Activated T-helper 2 cell treated with anti-CD3 and anti-CD28 coated beads, Interferon-gamma antibody, Interleukin-2, Interleukin-4, amounts not matched to agents 10 μg/mL and 5 μg/mL and 100 μg/mL, durations not matched to agents 14 hours and 24 hours and 36 hours (primary cell): ENCODE measurements at regions not wholly inside any gene's neighbourhood (a gene's known extent, or its start where the extent isn't known, plus 50 kb on each side); places are given as distances from the start of the nearest gene placed in this dataset.
A peak's percentile ranks its signal among the peaks of the same experiment; 100 is the strongest.
"Not testable (repeated sequence)": the region's sequence is repeated elsewhere in the genome, so short reads cannot be mapped to it uniquely, and the experiment has no call there.

Experiments
- DNase-seq: peaks from one replicate; pipeline ENCODE4 v3.0.0; 2021; ENCODE audit warnings: low spot score
- H3K27ac Mint-ChIP-seq: one replicate; pipeline ENCODE4 v1.8.0; 2021; ENCODE audit warnings: mixed read lengths
- H3K27me3 Mint-ChIP-seq: one replicate; pipeline ENCODE4 v1.8.0; 2021; ENCODE audit warnings: low read depth, mixed read lengths
- H3K36me3 Mint-ChIP-seq: one replicate; pipeline ENCODE4 v1.8.0; 2021; ENCODE audit warnings: low read depth, mixed read lengths
- H3K4me1 Mint-ChIP-seq: one replicate; pipeline ENCODE4 v1.8.0; 2021; ENCODE audit warnings: low read depth, mixed read lengths
- H3K4me3 Mint-ChIP-seq: one replicate; pipeline ENCODE4 v1.8.0; 2021; ENCODE audit warnings: low read depth, mild to moderate bottlenecking, moderate library complexity, mixed read lengths
- H3K9me3 Mint-ChIP-seq: one replicate; pipeline ENCODE4 v1.8.0; 2021; ENCODE audit warnings: mixed read lengths
- intact Hi-C: fragments of 100-400 bp; cut with micrococcal nuclease; formaldehyde crosslinking; loops from one replicate; pipeline ENCODE4 v1.15.1; 2023

- Mint-ChIP-seq H3K4me1 (peaks cover 39% of the 10 kb centered on the region), H3K27me3 (peaks cover 15% of the 10 kb centered on the region)
- not testable (repeated sequence) for H3K4me3 Mint-ChIP-seq, DNase-seq, H3K9me3 Mint-ChIP-seq, H3K36me3 Mint-ChIP-seq, H3K27ac Mint-ChIP-seq
- intact Hi-C loops: loop anchor here (5.0 kb wide), 2 partner anchors 139 to 166 kb away; no protein-coding TSS in a partner anchor
Measured at GRCh38 chr12:75643119-75643518, 131.7 kb upstream of the KRR1 start.

GRCh38 chr12:75642226-75642625 lies 130.8 kb upstream of the KRR1 start:
- Mint-ChIP-seq H3K36me3 (no peaks in the 10 kb centered on the region), H3K4me1 (peaks cover 39% of the 10 kb centered on the region), H3K27ac (no peak overlapping the region), H3K9me3 (no peaks in the 10 kb centered on the region), H3K27me3 (peaks cover 12% of the 10 kb centered on the region), H3K4me3 (no peak overlapping the region)
- intact Hi-C loops: loop anchor here (1.0 to 5.0 kb wide), 3 partner anchors 140 to 443 kb away; no protein-coding TSS in a partner anchor
- no peak for DNase-seq

- Mint-ChIP-seq H3K27ac (peak overlapping the region; percentile 76), H3K27me3 (peaks cover 12% of the 10 kb centered on the region), H3K4me3 (no peak overlapping the region), H3K36me3 (no peaks in the 10 kb centered on the region), H3K4me1 (peaks cover 46% of the 10 kb centered on the region), H3K9me3 (no peaks in the 10 kb centered on the region)
- DNase-seq: peak; percentile 27
- intact Hi-C loops: loop anchor here (1.0 to 5.0 kb wide), 8 partner anchors 14 to 392 kb away; no protein-coding TSS in a partner anchor
Measured at GRCh38 chr12:75641031-75641780, 129.8 kb upstream of the KRR1 start.

- no peak overlapping the region for H3K27ac Mint-ChIP-seq
- DNase-seq: no peak
- H3K4me1 Mint-ChIP-seq: peaks cover 57% of the 10 kb centered on the region
- no peaks in the 10 kb centered on the region for H3K9me3 Mint-ChIP-seq
- H3K4me3 Mint-ChIP-seq: no peak overlapping the region
- H3K36me3 Mint-ChIP-seq: no peaks in the 10 kb centered on the region
- intact Hi-C loops: loop anchor here (5.0 kb wide), 3 partner anchors 111 to 919 kb away; partner anchors contain the start of gene OSBPL8
- H3K27me3 Mint-ChIP-seq: no peaks in the 10 kb centered on the region
Measured at GRCh38 chr12:75638792-75639191, 127.4 kb upstream of the KRR1 start.

- peak overlapping the region; percentile 54 for H3K27ac Mint-ChIP-seq
- peaks cover 3% of the 10 kb centered on the region for H3K27me3 Mint-ChIP-seq
- no peak for DNase-seq
- no peak overlapping the region for H3K4me3 Mint-ChIP-seq
- intact Hi-C loops: loop anchor here (1.0 to 5.0 kb wide), 4 partner anchors 109 to 921 kb away; partner anchors contain the start of gene OSBPL8
- peaks cover 46% of the 10 kb centered on the region for H3K4me1 Mint-ChIP-seq
- H3K9me3 Mint-ChIP-seq: no peaks in the 10 kb centered on the region
- no peaks in the 10 kb centered on the region for H3K36me3 Mint-ChIP-seq
Measured at GRCh38 chr12:75636607-75637006, 125.2 kb upstream of the KRR1 start.

- Mint-ChIP-seq H3K27ac (peak overlapping the region; percentile 54), H3K4me3 (no peak overlapping the region), H3K9me3 (no peaks in the 10 kb centered on the region), H3K36me3 (no peaks in the 10 kb centered on the region), H3K27me3 (peaks cover 3% of the 10 kb centered on the region), H3K4me1 (peaks cover 38% of the 10 kb centered on the region)
- intact Hi-C loops: loop anchor here (1.0 to 5.0 kb wide), 5 partner anchors 109 to 921 kb away; partner anchors contain the start of gene OSBPL8
- DNase-seq: no peak
Measured at GRCh38 chr12:75635606-75636444, 124.4 kb upstream of the KRR1 start.

- Mint-ChIP-seq H3K4me1 (peaks cover 30% of the 10 kb centered on the region), H3K4me3 (no peak overlapping the region), H3K9me3 (no peaks in the 10 kb centered on the region), H3K27me3 (peaks cover 7% of the 10 kb centered on the region), H3K27ac (peak overlapping the region; percentile 54), H3K36me3 (no peaks in the 10 kb centered on the region)
- intact Hi-C loops: loop anchor here (1.0 to 5.0 kb wide), 4 partner anchors 107 to 923 kb away; partner anchors contain the start of gene OSBPL8
- DNase-seq: no peak
Measured at GRCh38 chr12:75634244-75635222, 123.1 kb upstream of the KRR1 start.

GRCh38 chr12:75633789-75634188 lies 122.4 kb upstream of the KRR1 start:
- intact Hi-C loops: no loop called here
- Mint-ChIP-seq H3K36me3 (no peaks in the 10 kb centered on the region), H3K27ac (no peak overlapping the region), H3K27me3 (peaks cover 14% of the 10 kb centered on the region), H3K4me1 (peaks cover 28% of the 10 kb centered on the region), H3K4me3 (no peak overlapping the region), H3K9me3 (no peaks in the 10 kb centered on the region)
- DNase-seq: no peak

GRCh38 chr12:75632442-75632841 lies 121.0 kb upstream of the KRR1 start:
- intact Hi-C loops: no loop called here
- Mint-ChIP-seq H3K27me3 (peaks cover 14% of the 10 kb centered on the region), H3K9me3 (no peaks in the 10 kb centered on the region), H3K4me1 (peaks cover 28% of the 10 kb centered on the region), H3K4me3 (no peak overlapping the region), H3K27ac (no peak overlapping the region), H3K36me3 (no peaks in the 10 kb centered on the region)
- no peak for DNase-seq

GRCh38 chr12:75631831-75632230 lies 120.4 kb upstream of the KRR1 start:
- peaks cover 26% of the 10 kb centered on the region for H3K4me1 Mint-ChIP-seq
- H3K4me3 Mint-ChIP-seq: no peak overlapping the region
- H3K36me3 Mint-ChIP-seq: no peaks in the 10 kb centered on the region
- DNase-seq: no peak
- peaks cover 18% of the 10 kb centered on the region for H3K27me3 Mint-ChIP-seq
- intact Hi-C loops: no loop called here
- H3K27ac Mint-ChIP-seq: no peak overlapping the region
- no peaks in the 10 kb centered on the region for H3K9me3 Mint-ChIP-seq

GRCh38 chr12:75630091-75630490 lies 118.7 kb upstream of the KRR1 start:
- Mint-ChIP-seq H3K9me3 (no peaks in the 10 kb centered on the region), H3K27ac (no peak overlapping the region), H3K4me3 (no peak overlapping the region), H3K27me3 (peaks cover 22% of the 10 kb centered on the region), H3K4me1 (peaks cover 9% of the 10 kb centered on the region), H3K36me3 (no peaks in the 10 kb centered on the region)
- DNase-seq: no peak
- intact Hi-C loops: no loop called here

- Mint-ChIP-seq H3K4me1 (peaks cover 1% of the 10 kb centered on the region), H3K27ac (no peak overlapping the region), H3K27me3 (peaks cover 22% of the 10 kb centered on the region), H3K36me3 (no peaks in the 10 kb centered on the region), H3K4me3 (no peak overlapping the region), H3K9me3 (no peaks in the 10 kb centered on the region)
- DNase-seq: no peak
- intact Hi-C loops: no loop called here
Measured at GRCh38 chr12:75628916-75629315, 117.5 kb upstream of the KRR1 start.
